Caco-2 (cell line): ENCODE measurements at regions not wholly inside any gene's neighbourhood (a gene's known extent, or its start where the extent isn't known, plus 50 kb on each side); places are given as distances from the start of the nearest gene placed in this dataset.

Source experiments
- BruUV-seq: library from RNA; stranded (reverse); fragments of 400-500 nt; replicated peaks from 2 replicates; lab custom pipeline; 2021; lab: Mats Ljungman, UMichigan
- CTCF ChIA-PET: fragments of 300-600 bp; sonication (Branson Sonifier 250); formaldehyde crosslinking; loops from one replicate; lab custom pipeline; 2022; ENCODE audit warnings: antibody characterized with exemption; lab: Charles Lee
- POLR2A ChIA-PET: fragments of 300-600 bp; sonication (Branson Sonifier 250); formaldehyde crosslinking; loops from one replicate; lab custom pipeline; 2022; ENCODE audit warnings: antibody characterized with exemption; lab: Charles Lee
- DNase-seq, 2 experiments: peaks; one replicate each; pipeline versions ENCODE4 v3.0.0 to v3.0.0-alpha.2; 2020 to 2022
- H3K27me3 ChIP-seq: replicated peaks from 2 replicates; pipeline ENCODE4 v1.6.0; 2011; ENCODE audit warnings: low read length; ENCODE audit not compliant: control insufficient read depth, insufficient read depth
- H3K36me3 ChIP-seq: 2 replicates; pipeline ENCODE4 v1.5.1; 2011; ENCODE audit warnings: low read length; ENCODE audit not compliant: control insufficient read depth, insufficient read depth
- H3K4me1 ChIP-seq: fragments of 250-450 bp; sonication (Bioruptor Pico); 2 replicates; pipeline ENCODE4 v1.5.1; 2020; ENCODE audit warnings: mild to moderate bottlenecking
- H3K4me3 ChIP-seq: 2 replicates; pipeline ENCODE4 v1.5.1; 2011; ENCODE audit warnings: low read depth, mild to moderate bottlenecking, control low read depth, low read length
- H3K9me3 ChIP-seq: fragments of 250-450 bp; sonication (Bioruptor Pico); 2 replicates; pipeline ENCODE4 v1.5.1; 2020; ENCODE audit warnings: mild to moderate bottlenecking, moderate library complexity
- H3K27ac Mint-ChIP-seq: one replicate; pipeline ENCODE4 v1.8.0; 2022; ENCODE audit warnings: mixed read lengths; ENCODE audit not compliant: unreplicated experiment
- H3K27me3 Mint-ChIP-seq: one replicate; pipeline ENCODE4 v1.8.0; 2022; ENCODE audit warnings: mixed read lengths; ENCODE audit not compliant: insufficient read depth, unreplicated experiment
- H3K36me3 Mint-ChIP-seq: one replicate; pipeline ENCODE4 v1.8.0; 2022; ENCODE audit warnings: mild to moderate bottlenecking, mixed read lengths; ENCODE audit not compliant: insufficient read depth, unreplicated experiment
- H3K4me1 Mint-ChIP-seq: one replicate; pipeline ENCODE4 v1.8.0; 2022; ENCODE audit warnings: low read depth, mixed read lengths; ENCODE audit not compliant: unreplicated experiment
- H3K4me3 Mint-ChIP-seq: one replicate; pipeline ENCODE4 v1.8.0; 2022; ENCODE audit warnings: mild to moderate bottlenecking, moderate library complexity, mixed read lengths; ENCODE audit not compliant: unreplicated experiment
- H3K9me3 Mint-ChIP-seq: one replicate; pipeline ENCODE4 v1.8.0; 2022; ENCODE audit warnings: mixed read lengths; ENCODE audit not compliant: unreplicated experiment
- intact Hi-C: fragments of 100-400 bp; cut with micrococcal nuclease; formaldehyde crosslinking; loops from one replicate; pipeline ENCODE4 v1.10.0; 2022; ENCODE audit not compliant: unreplicated experiment
- TF ChIP-seq, protein P1 (sequence below), 2 experiments: fragments of 200-600 bp in 1 of 2; IDR thresholded peaks; 1 replicate in 1 of 2; 2 replicates in 1 of 2; pipeline versions ENCODE4 v1.5.1 to v1.8.0; 2011 to 2022; ENCODE audit warnings: antibody characterized with exemption in 1 of 2, control low read depth in 1 of 2, inconsistent platforms in 1 of 2, low read depth in 1 of 2, low read length in 1 of 2, mild to moderate bottlenecking in 1 of 2, moderate library complexity in 1 of 2; ENCODE audit not compliant: insufficient read depth in 1 of 2, severe bottlenecking in 1 of 2, unreplicated experiment in 1 of 2

- no TSS peak for BruUV-seq
- Mint-ChIP-seq H3K27ac (no peak overlapping the region), H3K36me3 (peaks cover 5% of the 10 kb centered on the region), H3K9me3 (no peaks in the 10 kb centered on the region), H3K4me1 (peaks cover 24% of the 10 kb centered on the region), H3K27me3 (no peaks in the 10 kb centered on the region), H3K4me3 (no peak overlapping the region)
- Histone ChIP-seq H3K4me1 (peaks cover 32% of the 10 kb centered on the region), H3K9me3 (no peaks in the 10 kb centered on the region), H3K4me3 (no peak overlapping the region), H3K36me3 (no peaks in the 10 kb centered on the region), H3K27me3 (no peaks in the 10 kb centered on the region)
- TF ChIP-seq, protein P1, sequence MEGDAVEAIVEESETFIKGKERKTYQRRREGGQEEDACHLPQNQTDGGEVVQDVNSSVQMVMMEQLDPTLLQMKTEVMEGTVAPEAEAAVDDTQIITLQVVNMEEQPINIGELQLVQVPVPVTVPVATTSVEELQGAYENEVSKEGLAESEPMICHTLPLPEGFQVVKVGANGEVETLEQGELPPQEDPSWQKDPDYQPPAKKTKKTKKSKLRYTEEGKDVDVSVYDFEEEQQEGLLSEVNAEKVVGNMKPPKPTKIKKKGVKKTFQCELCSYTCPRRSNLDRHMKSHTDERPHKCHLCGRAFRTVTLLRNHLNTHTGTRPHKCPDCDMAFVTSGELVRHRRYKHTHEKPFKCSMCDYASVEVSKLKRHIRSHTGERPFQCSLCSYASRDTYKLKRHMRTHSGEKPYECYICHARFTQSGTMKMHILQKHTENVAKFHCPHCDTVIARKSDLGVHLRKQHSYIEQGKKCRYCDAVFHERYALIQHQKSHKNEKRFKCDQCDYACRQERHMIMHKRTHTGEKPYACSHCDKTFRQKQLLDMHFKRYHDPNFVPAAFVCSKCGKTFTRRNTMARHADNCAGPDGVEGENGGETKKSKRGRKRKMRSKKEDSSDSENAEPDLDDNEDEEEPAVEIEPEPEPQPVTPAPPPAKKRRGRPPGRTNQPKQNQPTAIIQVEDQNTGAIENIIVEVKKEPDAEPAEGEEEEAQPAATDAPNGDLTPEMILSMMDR (IDR thresholded peaks at IDR 0.05; ENCODE audit: insufficient read depth in 1 of 2, low read depth in 1 of 2, low read length in 1 of 2, severe bottlenecking in 1 of 2, unreplicated experiment in 1 of 2): peak in 1 of 2 experiments; percentile 36
- intact Hi-C loops: no loop called here
- POLR2A ChIA-PET: no interaction called here
- DNase-seq: no peak
- CTCF ChIA-PET: no interaction called here
Observed at GRCh38 chr1:220454155-220454777, 73.7 kb upstream of the MARK1 start.

- Histone ChIP-seq H3K36me3 (no peaks in the 10 kb centered on the region), H3K27me3 (no peaks in the 10 kb centered on the region), H3K4me3 (no peak overlapping the region), H3K9me3 (no peaks in the 10 kb centered on the region), H3K4me1 (peaks cover 32% of the 10 kb centered on the region)
- H3K4me1 Mint-ChIP-seq: peaks cover 22% of the 10 kb centered on the region
- no peak for DNase-seq
- peaks cover 5% of the 10 kb centered on the region for H3K36me3 Mint-ChIP-seq
- no peak overlapping the region for H3K4me3 Mint-ChIP-seq
- no peaks in the 10 kb centered on the region for H3K27me3 Mint-ChIP-seq
- H3K27ac Mint-ChIP-seq: no peak overlapping the region
- CTCF ChIA-PET: no interaction called here
- no TSS peak for BruUV-seq
- no peaks in the 10 kb centered on the region for H3K9me3 Mint-ChIP-seq
- intact Hi-C loops: no loop called here
- POLR2A ChIA-PET: no interaction called here
- TF ChIP-seq, protein P1 (IDR thresholded peaks at IDR 0.05; ENCODE audit: insufficient read depth in 1 of 2, low read depth in 1 of 2, low read length in 1 of 2, severe bottlenecking in 1 of 2, unreplicated experiment in 1 of 2): no peak
Observed at GRCh38 chr1:220453371-220453770, 74.6 kb upstream of the MARK1 start.

DNA sequence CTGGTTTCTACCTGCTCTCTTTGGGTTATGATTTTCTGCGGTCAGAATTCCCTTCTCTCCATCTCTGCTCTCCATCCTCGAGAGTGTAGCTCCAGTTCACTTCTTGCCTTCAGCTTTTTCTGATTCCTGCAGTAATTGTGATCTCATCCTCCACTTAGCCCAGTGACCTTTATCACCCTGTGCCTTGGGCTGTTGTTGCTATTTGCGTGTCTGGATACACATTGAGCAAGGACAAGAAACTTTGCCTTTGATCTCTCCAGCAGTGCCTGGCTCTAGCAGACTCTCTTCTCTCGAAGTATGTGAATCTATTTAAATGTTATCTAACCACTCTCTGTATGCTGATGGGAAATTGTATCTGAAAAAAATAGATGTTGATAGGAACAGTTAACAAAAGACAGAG is 76.4 kb upstream of the MARK1 start:
- ChIA-PET CTCF (no interaction called here), POLR2A (no interaction called here)
- Histone ChIP-seq H3K4me1 (peaks cover 32% of the 10 kb centered on the region), H3K4me3 (no peak overlapping the region), H3K27me3 (no peaks in the 10 kb centered on the region), H3K36me3 (no peaks in the 10 kb centered on the region), H3K9me3 (0 out of 2 replicates have a peak, but pooled peaks cover 4% of the 10 kb centered on the region)
- intact Hi-C loops: loop anchor here (1.0 kb wide), 1 partner anchor 34 kb away; no protein-coding TSS in a partner anchor
- TF ChIP-seq, protein P1 (IDR thresholded peaks at IDR 0.05; ENCODE audit: insufficient read depth in 1 of 2, low read depth in 1 of 2, low read length in 1 of 2, severe bottlenecking in 1 of 2, unreplicated experiment in 1 of 2): no peak
- DNase-seq: peak; percentile 79 to 80
- no TSS peak for BruUV-seq
- no peaks in the 10 kb centered on the region for H3K27me3 Mint-ChIP-seq
- H3K4me1 Mint-ChIP-seq: peaks cover 14% of the 10 kb centered on the region
- H3K36me3 Mint-ChIP-seq: peaks cover 5% of the 10 kb centered on the region
- H3K9me3 Mint-ChIP-seq: peaks cover 6% of the 10 kb centered on the region
- H3K4me3 Mint-ChIP-seq: peak overlapping the region; percentile 14
- H3K27ac Mint-ChIP-seq: peak overlapping the region; percentile 20
